Pancreas (tissue), 10 donors: ENCODE measurements at regions not wholly inside any gene's neighbourhood (a gene's known extent, or its start where the extent isn't known, plus 50 kb on each side); places are given as distances from the start of the nearest gene placed in this dataset.

Source experiments
- ATAC-seq, 4 donors: fragments of 200-7000 bp; cut with Tn5 transposase; one replicate each; pipeline versions ENCODE4 v1.8.0 to v1.9.1; 2020; ENCODE audit warnings: mild to moderate bottlenecking in 4 of 4, moderate library complexity in 4 of 4
- DNase-seq, 6 donors: peaks; one replicate each; pipeline ENCODE4 v3.0.0-alpha.2; 2020
- FAIRE-seq: peaks from 2 replicates; lab custom pipeline; 2012; peaks lifted over from hg19 to GRCh38; lab: Jason Lieb, UNC
- H3K27ac ChIP-seq, 4 donors: fragments of 200-600 bp; sonication (generic); 1 replicate in 3 of 4; 2 replicates in 1 of 4; pipeline versions ENCODE4 v1.5.0 to v1.8.0; 2020
- H3K27me3 ChIP-seq, 4 donors: fragments of 200-600 bp; one replicate each; pipeline ENCODE4 v1.8.0; 2021
- H3K36me3 ChIP-seq, 3 donors: fragments of 200-600 bp; sonication (generic) in 1 of 3; one replicate each; pipeline versions ENCODE4 v1.5.0 to v1.8.0; 2020 to 2021
- H3K4me1 ChIP-seq, 3 donors: fragments of 200-600 bp; one replicate each; pipeline ENCODE4 v1.8.0; 2021
- H3K4me3 ChIP-seq, 4 donors: fragments of 200-600 bp; sonication (generic) in 2 of 4; one replicate each; pipeline versions ENCODE4 v1.5.0 to v1.8.0; 2020 to 2021
- H3K9me3 ChIP-seq, 4 donors: fragments of 200-600 bp; one replicate each; pipeline ENCODE4 v1.8.0; 2021
- WGBS, 2 donors: extraction: QIAGEN DNeasy Blood & Tissue Kit; methylation state at CpG; one replicate each; pipeline ENCODE4 v1.1.7; 2013; 5-methylcytosine and 5-hydroxymethylcytosine counted together
- intact Hi-C, 3 donors: fragments of 100-400 bp; cut with DNase I; formaldehyde crosslinking; loops; one replicate each; pipeline versions ENCODE4 v1.11.1 to v1.14.2; 2022
- TF ChIP-seq, protein P1 (sequence below), 4 donors: fragments of 200-600 bp; sonication (generic) in 3 of 4; IDR thresholded peaks; one replicate each; pipeline versions ENCODE4 v1.5.0 to v1.8.0; 2021; ENCODE audit warnings: antibody characterized with exemption in 4 of 4
- donor health status: healthy with polysubstance abuse.
- donor health status: DM: no; HTN: no; CAD: no; lungs with moderate emphysema.
- donor health status: DM: no; HTN: no; CAD: no.
- donor health status: control.
- donor health status: control.
- donor health status: Bipolar disorder and iron deficiency.
- donor health status: DM: yes; HTN: yes; CAD: no.
- donor health status: DM: no; HTN: no; CAD: no.
- donor health status: DM: no; HTN: no; CAD: no.
- donor health status: DM: yes; HTN: yes; CAD: no.

- FAIRE-seq, result no peak
- Histone ChIP-seq H3K36me3 (no peaks in the 10 kb centered on the region), H3K4me3 (no peak overlapping the region), H3K27ac (no peak overlapping the region), H3K4me1 (peaks cover 0 to 9% (median 7%) of the 10 kb centered on the region in 3 donors), H3K9me3 (no peaks in the 10 kb centered on the region), H3K27me3 (no peaks in the 10 kb centered on the region)
- no peak for DNase-seq
- TF ChIP-seq, protein P1, sequence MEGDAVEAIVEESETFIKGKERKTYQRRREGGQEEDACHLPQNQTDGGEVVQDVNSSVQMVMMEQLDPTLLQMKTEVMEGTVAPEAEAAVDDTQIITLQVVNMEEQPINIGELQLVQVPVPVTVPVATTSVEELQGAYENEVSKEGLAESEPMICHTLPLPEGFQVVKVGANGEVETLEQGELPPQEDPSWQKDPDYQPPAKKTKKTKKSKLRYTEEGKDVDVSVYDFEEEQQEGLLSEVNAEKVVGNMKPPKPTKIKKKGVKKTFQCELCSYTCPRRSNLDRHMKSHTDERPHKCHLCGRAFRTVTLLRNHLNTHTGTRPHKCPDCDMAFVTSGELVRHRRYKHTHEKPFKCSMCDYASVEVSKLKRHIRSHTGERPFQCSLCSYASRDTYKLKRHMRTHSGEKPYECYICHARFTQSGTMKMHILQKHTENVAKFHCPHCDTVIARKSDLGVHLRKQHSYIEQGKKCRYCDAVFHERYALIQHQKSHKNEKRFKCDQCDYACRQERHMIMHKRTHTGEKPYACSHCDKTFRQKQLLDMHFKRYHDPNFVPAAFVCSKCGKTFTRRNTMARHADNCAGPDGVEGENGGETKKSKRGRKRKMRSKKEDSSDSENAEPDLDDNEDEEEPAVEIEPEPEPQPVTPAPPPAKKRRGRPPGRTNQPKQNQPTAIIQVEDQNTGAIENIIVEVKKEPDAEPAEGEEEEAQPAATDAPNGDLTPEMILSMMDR (IDR thresholded peaks at IDR 0.05), result no peak
- 61 to 65% methylated on average over 2 of the region's 2 CpGs for WGBS, 2 donors
- no peak for ATAC-seq
- intact Hi-C loops, result loop anchor here in 1 of 3 donors (10.0 kb wide), 1 partner anchor 180 kb away; no protein-coding TSS in a partner anchor
Measured at GRCh38 chr16:9434659-9435058, 343.2 kb downstream of the HAPSTR1 start.

GRCh38 chr16:9436175-9436574, 344.7 kb downstream of the HAPSTR1 start:
- 92 to 96% methylated on average over 6 of the region's 6 CpGs for WGBS, 2 donors
- H3K27ac ChIP-seq, result no peak overlapping the region
- no peaks in the 10 kb centered on the region for H3K36me3 ChIP-seq
- intact Hi-C loops, result loop anchor here in 1 of 3 donors (10.0 kb wide), 1 partner anchor 181 kb away; no protein-coding TSS in a partner anchor
- H3K4me1 ChIP-seq, result peaks cover 0 to 9% (median 9%) of the 10 kb centered on the region in 3 donors
- no peaks in the 10 kb centered on the region for H3K9me3 ChIP-seq
- DNase-seq (no peak), ATAC-seq (no peak), FAIRE-seq (no peak)
- TF ChIP-seq, protein P1 (IDR thresholded peaks at IDR 0.05), result no peak
- H3K4me3 ChIP-seq, result no peak overlapping the region
- no peaks in the 10 kb centered on the region for H3K27me3 ChIP-seq

DNA sequence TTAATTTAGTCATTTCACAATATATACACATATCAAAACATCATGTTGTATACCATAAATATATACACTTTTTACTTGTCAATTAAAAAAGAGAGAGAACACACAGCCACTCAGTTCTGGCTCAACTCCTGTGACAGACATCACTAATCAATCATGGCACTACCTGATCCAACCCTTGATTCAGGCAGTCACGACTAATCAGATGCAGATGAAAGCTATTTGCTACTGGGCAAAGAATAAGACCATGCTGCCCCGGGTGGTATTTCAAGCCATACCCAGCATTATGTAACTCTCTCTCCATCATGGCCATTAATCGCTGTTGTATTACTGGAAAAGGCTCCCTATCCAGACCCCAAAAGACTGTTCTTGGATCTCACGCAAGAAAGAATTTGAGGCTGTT, 345.7 kb downstream of the HAPSTR1 start:
- ATAC-seq (peak in 2 of 4 donors; percentile 46 to 66), DNase-seq (no peak), FAIRE-seq (no peak)
- Histone ChIP-seq H3K36me3 (no peaks in the 10 kb centered on the region), H3K27ac (no peak overlapping the region), H3K4me1 (peaks cover 0 to 9% (median 7%) of the 10 kb centered on the region in 3 donors), H3K9me3 (no peaks in the 10 kb centered on the region), H3K4me3 (no peak overlapping the region), H3K27me3 (no peaks in the 10 kb centered on the region)
- intact Hi-C loops, result loop anchor here in 1 of 3 donors (10.0 kb wide), 1 partner anchor 182 kb away; no protein-coding TSS in a partner anchor
- WGBS, 2 donors, result 87 to 88% methylated on average over 4 of the region's 4 CpGs
- TF ChIP-seq, protein P1 (IDR thresholded peaks at IDR 0.05), result no peak

DNA sequence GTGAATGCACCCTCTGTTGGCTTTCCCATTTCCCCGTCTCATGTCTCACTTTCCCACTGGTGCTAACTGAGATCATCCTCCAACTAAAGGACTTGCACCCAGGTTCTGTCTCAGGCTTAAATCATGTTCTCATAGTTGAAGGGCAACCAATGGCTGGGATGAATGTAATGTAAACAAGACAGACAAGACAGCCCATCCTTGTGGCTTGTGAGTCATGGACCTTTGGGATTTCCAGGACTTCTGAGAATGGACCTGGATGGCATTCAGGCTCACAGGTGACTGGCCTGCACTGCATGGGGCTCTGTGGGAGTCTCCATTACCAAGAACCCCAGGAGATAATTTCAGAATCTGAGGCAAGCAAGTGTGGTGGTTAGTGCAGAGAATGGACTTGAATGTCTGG, 347.5 kb downstream of the HAPSTR1 start:
- Histone ChIP-seq H3K9me3 (no peaks in the 10 kb centered on the region), H3K27ac (no peak overlapping the region), H3K4me1 (peaks cover 0 to 2% (median 0%) of the 10 kb centered on the region in 3 donors), H3K27me3 (no peaks in the 10 kb centered on the region), H3K4me3 (no peak overlapping the region), H3K36me3 (no peaks in the 10 kb centered on the region)
- TF ChIP-seq, protein P1 (IDR thresholded peaks at IDR 0.05), result no peak
- no peak for DNase-seq
- FAIRE-seq, result no peak
- no peak for ATAC-seq
- intact Hi-C loops, result loop anchor here in 1 of 3 donors (10.0 kb wide), 1 partner anchor 184 kb away; no protein-coding TSS in a partner anchor
- 90 to 98% methylated on average over 1 of the region's 1 CpG for WGBS, 2 donors

DNA sequence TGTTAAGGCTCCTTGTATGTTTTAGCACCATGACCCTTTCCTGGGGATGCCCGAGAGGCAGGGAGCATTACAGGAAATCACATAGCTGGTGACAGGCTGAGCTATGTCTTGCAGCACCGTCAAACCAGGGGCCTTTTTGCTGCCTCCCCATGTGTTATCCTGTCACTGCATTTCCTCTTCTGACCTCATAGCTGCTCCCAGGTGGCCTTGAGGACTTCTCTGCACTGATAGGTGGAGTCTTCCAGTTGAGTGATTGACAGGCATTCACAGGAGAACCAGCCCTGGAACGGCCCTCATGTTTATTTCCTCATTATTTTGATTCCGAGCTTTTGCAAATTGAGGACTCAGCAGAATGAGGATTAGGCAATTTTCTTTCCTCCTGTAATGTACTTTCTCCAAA, 349.6 kb downstream of the HAPSTR1 start:
- Histone ChIP-seq H3K36me3 (no peaks in the 10 kb centered on the region), H3K27ac (no peak overlapping the region), H3K4me1 (peaks cover 0 to 2% (median 0%) of the 10 kb centered on the region in 3 donors), H3K27me3 (no peaks in the 10 kb centered on the region), H3K4me3 (no peak overlapping the region), H3K9me3 (no peaks in the 10 kb centered on the region)
- ATAC-seq (peak in 3 of 4 donors; percentile 44 to 71 (median 59)), FAIRE-seq (no peak), DNase-seq (no peak)
- WGBS, 2 donors, result 22 to 25% methylated on average over 4 of the region's 4 CpGs
- TF ChIP-seq, protein P1 (IDR thresholded peaks at IDR 0.05), result no peak
- intact Hi-C loops, result no loop called here
